Liver (tissue), 8 donors: ENCODE measurements at regions not wholly inside any gene's neighbourhood (a gene's known extent, or its start where the extent isn't known, plus 50 kb on each side); places are given as distances from the start of the nearest gene placed in this dataset.

Experiments used
- DNase-seq: peaks from one replicate; pipeline ENCODE4 v3.0.0-alpha.2; 2017; ENCODE audit warnings: low spot score
- H3K27ac ChIP-seq, 2 donors: one replicate each; pipeline ENCODE4 v1.7.0; 2013; ENCODE audit warnings: inconsistent platforms in 2 of 2, low read length in 2 of 2, control low read depth in 1 of 2, low read depth in 1 of 2, mild to moderate bottlenecking in 1 of 2
- H3K27me3 ChIP-seq, 4 donors: one replicate each; pipeline versions ENCODE4 v1.6.1 to v1.7.0; 2013; ENCODE audit warnings: low read length in 3 of 4, inconsistent platforms in 1 of 4, mild to moderate bottlenecking in 1 of 4, moderate library complexity in 1 of 4; ENCODE audit not compliant: control insufficient read depth in 4 of 4, insufficient read depth in 4 of 4
- H3K36me3 ChIP-seq, 4 donors: one replicate each; pipeline versions ENCODE4 v1.6.1 to v1.7.0; 2013; ENCODE audit warnings: low read length in 3 of 4, mild to moderate bottlenecking in 3 of 4, low read depth in 1 of 4, moderate library complexity in 1 of 4; ENCODE audit not compliant: control insufficient read depth in 4 of 4, insufficient read depth in 3 of 4
- H3K4me1 ChIP-seq, 4 donors: one replicate each; pipeline versions ENCODE4 v1.6.1 to v1.7.0; 2013; ENCODE audit warnings: low read length in 3 of 4, mild to moderate bottlenecking in 3 of 4, moderate library complexity in 1 of 4; ENCODE audit not compliant: control insufficient read depth in 4 of 4, insufficient read depth in 4 of 4
- H3K4me3 ChIP-seq, 3 donors: one replicate each; pipeline versions ENCODE4 v1.6.1 to v1.7.0; 2013; ENCODE audit warnings: low read length in 3 of 3, control low read depth in 1 of 3, low read depth in 1 of 3, mild to moderate bottlenecking in 1 of 3
- H3K9ac ChIP-seq, 2 donors: one replicate each; pipeline ENCODE4 v1.7.0; 2013; ENCODE audit warnings: low read length in 2 of 2, mild to moderate bottlenecking in 2 of 2, moderate library complexity in 2 of 2, control low read depth in 1 of 2, low read depth in 1 of 2
- H3K9me3 ChIP-seq, 4 donors: one replicate each; pipeline versions ENCODE4 v1.6.1 to v1.7.0; 2013; ENCODE audit warnings: low read length in 3 of 4; ENCODE audit not compliant: control insufficient read depth in 4 of 4
- ATF3 ChIP-seq: IDR thresholded peaks from 2 replicates; pipeline ENCODE4 v1.6.1; 2016; ENCODE audit warnings: antibody characterized with exemption
- CTCF ChIP-seq: fragments of 150-350 bp; IDR thresholded peaks from 2 replicates; pipeline ENCODE4 v1.5.1; 2017; ENCODE audit warnings: improper control_type of control experiment, low read depth, low read length; ENCODE audit not compliant: missing input control
- FOXA2 ChIP-seq: IDR thresholded peaks from 2 replicates; pipeline ENCODE4 v1.6.1; 2016; ENCODE audit warnings: antibody characterized with exemption
- GABPA ChIP-seq, 2 donors: IDR thresholded peaks in 1 of 2; conservative IDR thresholded peaks in 1 of 2; 2 replicates each; pipeline ENCODE4 v1.6.1; 2016; ENCODE audit warnings: antibody characterized with exemption in 2 of 2, mild to moderate bottlenecking in 1 of 2, moderate library complexity in 1 of 2
- HNF4A ChIP-seq, 2 donors: conservative IDR thresholded peaks; 2 replicates each; pipeline ENCODE4 v1.6.1; 2016; ENCODE audit warnings: antibody characterized with exemption in 2 of 2, mild to moderate bottlenecking in 2 of 2
- JUND ChIP-seq, 2 donors: IDR thresholded peaks; 2 replicates each; pipeline ENCODE4 v1.6.1; 2016; ENCODE audit warnings: antibody characterized with exemption in 2 of 2
- MAX ChIP-seq: IDR thresholded peaks from 2 replicates; pipeline ENCODE4 v1.6.1; 2016; ENCODE audit warnings: antibody characterized with exemption
- NR2F2 ChIP-seq: IDR thresholded peaks from 2 replicates; pipeline ENCODE4 v1.6.1; 2016; ENCODE audit warnings: antibody characterized with exemption
- RAD21 ChIP-seq, 2 donors: IDR thresholded peaks; 2 replicates each; pipeline ENCODE4 v1.6.1; 2016; ENCODE audit warnings: antibody characterized with exemption in 2 of 2, mild to moderate bottlenecking in 2 of 2
- REST ChIP-seq: IDR thresholded peaks from 2 replicates; pipeline ENCODE4 v1.6.1; 2016; ENCODE audit warnings: antibody characterized with exemption, mild to moderate bottlenecking
- RXRA ChIP-seq, 2 donors: IDR thresholded peaks; 2 replicates each; pipeline ENCODE4 v1.6.1; 2017 to 2018; ENCODE audit warnings: antibody characterized with exemption in 2 of 2, mild to moderate bottlenecking in 1 of 2
- SP1 ChIP-seq: IDR thresholded peaks from 2 replicates; pipeline ENCODE4 v1.6.1; 2018; ENCODE audit warnings: antibody characterized with exemption, mild to moderate bottlenecking
- TAF1 ChIP-seq: conservative IDR thresholded peaks from 2 replicates; pipeline ENCODE4 v1.6.1; 2016; ENCODE audit warnings: antibody characterized with exemption, mild to moderate bottlenecking
- YY1 ChIP-seq: IDR thresholded peaks from 2 replicates; pipeline ENCODE4 v1.6.1; 2016; ENCODE audit warnings: antibody characterized with exemption, mild to moderate bottlenecking
- ZBTB33 ChIP-seq: IDR thresholded peaks from 2 replicates; pipeline ENCODE4 v1.6.1; 2016; ENCODE audit warnings: antibody characterized with exemption
- WGBS: extraction: QIAGEN DNeasy Blood & Tissue Kit; methylation state at CpG from one replicate; pipeline ENCODE4 v1.1.7; 2013; 5-methylcytosine and 5-hydroxymethylcytosine counted together
- donor health status: healthy.
- donor health status: healthy.
- donor health status: healthy.
- donor health status: healthy.
- donor health status: healthy.

- WGBS = 77% methylated on average over 7 of the region's 7 CpGs
- no peak for TF ChIP-seq FOXA2
- TF ChIP-seq HNF4A (conservative IDR thresholded peaks at IDR 0.05) = no peak
- no peak for TF ChIP-seq REST
- no peak for TF ChIP-seq SP1
- no peak for TF ChIP-seq GABPA (IDR thresholded peaks at IDR 0.05 in 1 of 2, conservative IDR thresholded peaks at IDR 0.05 in 1 of 2)
- no peak for TF ChIP-seq TAF1
- TF ChIP-seq ATF3 = no peak
- TF ChIP-seq JUND (IDR thresholded peaks at IDR 0.05) = no peak
- no peak for TF ChIP-seq RAD21 (IDR thresholded peaks at IDR 0.05)
- no peak for DNase-seq
- H3K4me3 ChIP-seq = no peak overlapping the region
- H3K27me3 ChIP-seq = no peaks in the 10 kb centered on the region
- no peak overlapping the region for H3K27ac ChIP-seq
- peaks cover 0 to 11% (median 6%) of the 10 kb centered on the region in 4 donors for H3K4me1 ChIP-seq
- H3K36me3 ChIP-seq = no peaks in the 10 kb centered on the region
- H3K9ac ChIP-seq = no peak overlapping the region
- no peaks in the 10 kb centered on the region for H3K9me3 ChIP-seq
Observed at GRCh38 chr10:28366994-28367393, 64.1 kb upstream of the MPP7 start.

GRCh38 chr10:28367413-28367812 is 64.5 kb upstream of the MPP7 start:
- Histone ChIP-seq H3K9me3 (no peaks in the 10 kb centered on the region), H3K4me1 (peaks cover 0 to 11% (median 6%) of the 10 kb centered on the region in 4 donors), H3K27me3 (no peaks in the 10 kb centered on the region), H3K4me3 (no peak overlapping the region), H3K27ac (peak overlapping the region in 1 of 2 donors; percentile 3), H3K9ac (no peak overlapping the region), H3K36me3 (no peaks in the 10 kb centered on the region)
- TF ChIP-seq RXRA (IDR thresholded peaks at IDR 0.05) = no peak
- TF ChIP-seq CTCF = no peak
- no peak for TF ChIP-seq ZBTB33
- no peak for TF ChIP-seq RAD21 (IDR thresholded peaks at IDR 0.05)
- TF ChIP-seq MAX = no peak
- TF ChIP-seq SP1 = no peak
- TF ChIP-seq NR2F2 = no peak
- TF ChIP-seq ATF3 = no peak
- no peak for TF ChIP-seq YY1
- 76% methylated on average over 9 of the region's 9 CpGs for WGBS
- no peak for DNase-seq
